H1 (cell line): ENCODE measurements at regions not wholly inside any gene's neighbourhood (a gene's known extent, or its start where the extent isn't known, plus 50 kb on each side); places are given as distances from the start of the nearest gene placed in this dataset.

Experiments
- CHD7 ChIP-seq: fragments of 300-600 bp; sonication (generic); IDR thresholded peaks from 2 replicates; pipeline ENCODE4 v1.7.1; 2012; ENCODE audit warnings: low read length, moderate library complexity, mild to moderate bottlenecking, inconsistent platforms; ENCODE audit not compliant: insufficient replicate concordance
- EGR1 ChIP-seq: IDR thresholded peaks from 2 replicates; pipeline ENCODE4 v1.6.1; 2011; ENCODE audit warnings: low read depth, low read length, borderline replicate concordance
- EP300 ChIP-seq, 2 experiments: IDR thresholded peaks; 1 replicate in 1 of 2; 2 replicates in 1 of 2; pipeline ENCODE4 v1.6.1; 2011 to 2012; ENCODE audit warnings: low read depth in 2 of 2, low read length in 2 of 2, mild to moderate bottlenecking in 2 of 2, borderline replicate concordance in 1 of 2, inconsistent platforms in 1 of 2, moderate library complexity in 1 of 2
- KDM4A ChIP-seq: IDR thresholded peaks from one replicate; pipeline ENCODE4 v1.7.1; 2012; ENCODE audit warnings: low read depth, mild to moderate bottlenecking, moderate library complexity, low read length, inconsistent platforms; ENCODE audit not compliant: severe bottlenecking
- USF2 ChIP-seq: IDR thresholded peaks from 2 replicates; pipeline ENCODE4 v1.6.1; 2011; ENCODE audit warnings: low read length, improper control_type of control experiment

DNA sequence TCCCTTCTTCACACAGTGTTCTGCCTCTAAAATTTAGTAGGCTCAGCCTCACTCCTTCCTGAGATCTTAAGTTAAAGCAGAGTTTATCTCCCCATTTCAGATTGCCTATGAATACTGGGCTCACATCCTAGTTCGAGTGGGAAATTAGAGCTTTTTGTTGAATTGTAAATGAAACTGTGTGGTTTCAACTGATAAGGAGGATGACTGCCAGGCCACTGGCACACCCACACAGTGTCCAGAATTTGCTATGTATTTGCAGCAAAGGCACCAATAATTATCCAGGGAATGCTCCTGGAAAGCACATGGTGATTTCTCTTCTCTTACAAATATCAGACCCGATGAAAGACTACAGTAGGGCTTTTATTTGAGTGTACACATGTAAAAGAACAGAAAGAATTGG is 308.1 kb upstream of the COL8A1 start (continued):
- no peak for TF ChIP-seq CHD7
- no peak for TF ChIP-seq USF2
- no peak for TF ChIP-seq EGR1
- no peak for TF ChIP-seq EP300 (IDR thresholded peaks at IDR 0.05; ENCODE audit: borderline replicate concordance in 1 of 2, low read depth in 2 of 2, low read length in 2 of 2)
- no peak for TF ChIP-seq KDM4A
